ENCODE measurements at regions not wholly inside any gene's neighbourhood (a gene's known extent, or its start where the extent isn't known, plus 50 kb on each side); places are given as distances from the start of the nearest gene placed in this dataset.

DNA sequence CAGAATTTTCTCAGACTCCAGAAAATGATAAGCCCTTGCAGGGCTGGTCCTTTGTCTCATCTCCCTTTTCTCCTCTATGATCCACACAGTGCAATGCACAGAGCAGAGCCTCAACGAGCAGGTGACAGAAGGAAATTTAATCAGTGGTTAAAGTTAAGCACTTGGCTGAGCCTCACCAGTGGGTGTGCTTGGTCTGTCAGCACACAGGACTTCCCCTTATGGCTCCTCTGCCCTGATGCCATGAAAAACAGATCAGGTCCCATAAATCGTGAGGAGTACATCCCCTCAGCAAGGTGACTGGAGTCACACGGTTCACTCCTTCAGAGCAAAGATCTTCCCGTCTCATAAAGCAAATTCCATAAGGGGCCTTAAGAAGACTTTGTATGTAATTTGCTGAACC, 818.2 kb downstream of the UQCRFS1 start:
- FAIRE-seq (no peak), ATAC-seq (no peak), DNase-seq (ENCODE audit: low read depth, low spot score) (no peak)
- H3K4me3 ChIP-seq: no peak overlapping the region
- no peaks in the 10 kb centered on the region for H3K36me3 ChIP-seq (ENCODE audit: control insufficient read depth in 2 of 2, insufficient read depth in 2 of 2, low read length in 1 of 2)
- intact Hi-C loops (cut with micrococcal nuclease; ENCODE audit: unreplicated experiment) (no loop called here), in situ Hi-C loops (cut with MboI) (no loop called here)
- no peak overlapping the region for H2AFZ ChIP-seq (ENCODE audit: control insufficient read depth, low read depth, low read length)
- ChIA-PET RAD21 (ENCODE audit: unreplicated experiment) (no interaction called here), CTCF (no interaction called here), POLR2A (no interaction called here), SMC1A (ENCODE audit: uncharacterized antibody, unreplicated experiment) (no interaction called here)
- TF ChIP-seq HDAC6 (IDR thresholded peaks at IDR 0.05; ENCODE audit: unreplicated experiment): no peak
- TF ChIP-seq RB1 (IDR thresholded peaks at IDR 0.05; ENCODE audit: borderline replicate concordance): no peak
- no peak for TF ChIP-seq ZNF384 (IDR thresholded peaks at IDR 0.05; ENCODE audit: borderline replicate concordance, low read depth, low read length)
- no peak for TF ChIP-seq EGR1 (IDR thresholded peaks at IDR 0.05; ENCODE audit: borderline replicate concordance in 1 of 2, low read depth in 2 of 2, low read length in 2 of 2)
- no peak for TF ChIP-seq NRF1 (conservative IDR thresholded peaks at IDR 0.05; ENCODE audit: low read depth, low read length)
- TF ChIP-seq SRF (IDR thresholded peaks at IDR 0.05; ENCODE audit: low read depth in 2 of 2, low read length in 2 of 2): no peak
- no peak for TF ChIP-seq HCFC1 (IDR thresholded peaks at IDR 0.05; ENCODE audit: low read length)
- no peak for TF ChIP-seq KAT2A (conservative IDR thresholded peaks at IDR 0.05; ENCODE audit: control insufficient read depth, low read depth, low read length)
- TF ChIP-seq ZNF217 (IDR thresholded peaks at IDR 0.05): no peak
- TF ChIP-seq, protein P1, sequence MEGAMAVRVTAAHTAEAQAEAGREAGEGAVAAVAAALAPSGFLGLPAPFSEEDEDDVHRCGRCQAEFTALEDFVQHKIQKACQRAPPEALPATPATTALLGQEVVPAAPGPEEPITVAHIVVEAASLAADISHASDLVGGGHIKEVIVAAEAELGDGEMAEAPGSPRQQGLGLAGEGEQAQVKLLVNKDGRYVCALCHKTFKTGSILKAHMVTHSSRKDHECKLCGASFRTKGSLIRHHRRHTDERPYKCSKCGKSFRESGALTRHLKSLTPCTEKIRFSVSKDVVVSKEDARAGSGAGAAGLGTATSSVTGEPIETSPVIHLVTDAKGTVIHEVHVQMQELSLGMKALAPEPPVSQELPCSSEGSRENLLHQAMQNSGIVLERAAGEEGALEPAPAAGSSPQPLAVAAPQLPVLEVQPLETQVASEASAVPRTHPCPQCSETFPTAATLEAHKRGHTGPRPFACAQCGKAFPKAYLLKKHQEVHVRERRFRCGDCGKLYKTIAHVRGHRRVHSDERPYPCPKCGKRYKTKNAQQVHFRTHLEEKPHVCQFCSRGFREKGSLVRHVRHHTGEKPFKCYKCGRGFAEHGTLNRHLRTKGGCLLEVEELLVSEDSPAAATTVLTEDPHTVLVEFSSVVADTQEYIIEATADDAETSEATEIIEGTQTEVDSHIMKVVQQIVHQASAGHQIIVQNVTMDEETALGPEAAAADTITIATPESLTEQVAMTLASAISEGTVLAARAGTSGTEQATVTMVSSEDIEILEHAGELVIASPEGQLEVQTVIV (IDR thresholded peaks at IDR 0.05; ENCODE audit: borderline replicate concordance, partially characterized antibody): no peak
- TF ChIP-seq RAD21 (IDR thresholded peaks at IDR 0.05; ENCODE audit: insufficient read depth, low read depth, low read length): no peak
- no peak for TF ChIP-seq SMAD1 (IDR thresholded peaks at IDR 0.05; ENCODE audit: low read depth, partially characterized antibody)
- TF ChIP-seq PAX5 (IDR thresholded peaks at IDR 0.05; ENCODE audit: borderline replicate concordance, low read depth, low read length): no peak
- no peak overlapping the region for H3K27ac ChIP-seq (ENCODE audit: control insufficient read depth, insufficient read depth)
- no peak overlapping the region for H3K9ac ChIP-seq (ENCODE audit: control insufficient read depth, insufficient read depth, low read length)
- BruUV-seq (replicated peaks): no TSS peak
- H4K20me1 ChIP-seq (ENCODE audit: control insufficient read depth, insufficient read depth): no peaks in the 10 kb centered on the region
- H3K4me2 ChIP-seq (ENCODE audit: control insufficient read depth, insufficient read depth): no peak overlapping the region
- no peaks in the 10 kb centered on the region; the same call in 2 of the 3 replicates for H3K9me3 ChIP-seq (replicated peaks; ENCODE audit: control insufficient read depth, insufficient read depth, low read length)
- no peaks in the 10 kb centered on the region for H3K4me1 ChIP-seq (ENCODE audit: control insufficient read depth, insufficient read depth, low read length)
- no peaks in the 10 kb centered on the region for H3K79me2 ChIP-seq (ENCODE audit: control insufficient read depth, insufficient read depth, low read length)
- 12% methylated on average over 4 of the region's 4 CpGs for WGBS (ENCODE audit: insufficient coverage, insufficient replicate concordance, low lambda C conversion rate, missing lambda C conversion rate)
- no peaks in the 10 kb centered on the region for H3K27me3 ChIP-seq (replicated peaks in 1 of 2; ENCODE audit: control insufficient read depth in 2 of 2, insufficient read depth in 2 of 2, low read length in 1 of 2)
